ENCODE measurements at regions not wholly inside any gene's neighbourhood (a gene's known extent, or its start where the extent isn't known, plus 50 kb on each side); places are given as distances from the start of the nearest gene placed in this dataset.

GRCh38 chr16:80418517-80419355 is 122.1 kb upstream of the DYNLRB2 start:
- no peak for DNase-seq

- DNase-seq: no peak
Observed at GRCh38 chr16:80417706-80418271, 123.0 kb upstream of the DYNLRB2 start.

GRCh38 chr16:80408014-80408413 is 132.8 kb upstream of the DYNLRB2 start:
- DNase-seq: no peak

GRCh38 chr16:80407265-80407987 is 133.4 kb upstream of the DYNLRB2 start:
- no peak for DNase-seq

GRCh38 chr16:80404847-80405246 is 135.9 kb upstream of the DYNLRB2 start:
- no peak for DNase-seq

- no peak for DNase-seq
Observed at GRCh38 chr16:80403894-80404293, 136.9 kb upstream of the DYNLRB2 start.

GRCh38 chr16:80390871-80391489 is 149.8 kb upstream of the DYNLRB2 start:
- DNase-seq: no peak

GRCh38 chr16:80390046-80390445 is 150.7 kb upstream of the DYNLRB2 start:
- DNase-seq: no peak

GRCh38 chr16:80389338-80389737 is 151.5 kb upstream of the DYNLRB2 start:
- no peak for DNase-seq

GRCh38 chr16:80387318-80387921 is 153.4 kb upstream of the DYNLRB2 start:
- DNase-seq: no peak

GRCh38 chr16:80384862-80385261 is 155.9 kb upstream of the DYNLRB2 start:
- no peak for DNase-seq

- DNase-seq: no peak
Observed at GRCh38 chr16:80380514-80380913, 160.3 kb upstream of the DYNLRB2 start.

GRCh38 chr16:80377096-80377956 is 163.5 kb upstream of the DYNLRB2 start:
- no peak for DNase-seq

GRCh38 chr16:80375973-80376372 is 164.8 kb upstream of the DYNLRB2 start:
- no peak for DNase-seq

GRCh38 chr16:80375513-80375912 is 165.3 kb upstream of the DYNLRB2 start:
- no peak for DNase-seq

GRCh38 chr16:80372341-80372740 is 168.5 kb upstream of the DYNLRB2 start:
- DNase-seq: no peak

GRCh38 chr16:80369138-80369958 is 171.4 kb upstream of the DYNLRB2 start:
- no peak for DNase-seq

GRCh38 chr16:80367037-80367658 is 173.6 kb upstream of the DYNLRB2 start:
- no peak for DNase-seq

- DNase-seq: no peak
Observed at GRCh38 chr16:80366023-80366422, 174.8 kb upstream of the DYNLRB2 start.

- DNase-seq: no peak
Observed at GRCh38 chr16:80362816-80363215, 178.0 kb upstream of the DYNLRB2 start.

GRCh38 chr16:80356365-80356764 is 184.4 kb upstream of the DYNLRB2 start:
- no peak for DNase-seq

All from inflammatory macrophage treated with lipopolysaccharide for 1 hour (primary cell).